GM12874 (cell line): ENCODE measurements at regions not wholly inside any gene's neighbourhood (a gene's known extent, or its start where the extent isn't known, plus 50 kb on each side); places are given as distances from the start of the nearest gene placed in this dataset.

ENCODE experiments used
- CTCF ChIP-seq: IDR thresholded peaks from 2 replicates; pipeline ENCODE4 v1.5.1; 2011; ENCODE audit warnings: low read depth, mild to moderate bottlenecking, control low read depth, low read length, moderate library complexity; ENCODE audit not compliant: insufficient read depth

GRCh38 chr4:28254003-28254402 lies 1393.4 kb downstream of the STIM2 start:
- TF ChIP-seq CTCF: no peak

- no peak for TF ChIP-seq CTCF
Observed at GRCh38 chr4:28256295-28256694, 1395.7 kb downstream of the STIM2 start.

- TF ChIP-seq CTCF: no peak
Observed at GRCh38 chr4:28259951-28260350, 1399.3 kb downstream of the STIM2 start.

- TF ChIP-seq CTCF: no peak
Observed at GRCh38 chr4:28267166-28267565, 1406.5 kb downstream of the STIM2 start.

GRCh38 chr4:28269426-28269825 lies 1408.8 kb downstream of the STIM2 start:
- TF ChIP-seq CTCF: no peak

- TF ChIP-seq CTCF: no peak
Observed at GRCh38 chr4:28277931-28278330, 1417.3 kb downstream of the STIM2 start.

GRCh38 chr4:28278676-28279075 lies 1418.0 kb downstream of the STIM2 start:
- no peak for TF ChIP-seq CTCF

- no peak for TF ChIP-seq CTCF
Observed at GRCh38 chr4:28279249-28279648, 1418.6 kb downstream of the STIM2 start.
